Cardiac fibroblast (primary cell): ENCODE measurements at regions not wholly inside any gene's neighbourhood (a gene's known extent, or its start where the extent isn't known, plus 50 kb on each side); places are given as distances from the start of the nearest gene placed in this dataset.
"Not testable (repeated sequence)": the region's sequence is repeated elsewhere in the genome, so short reads cannot be mapped to it uniquely, and the experiment has no call there.

Experiments
- DNase-seq, 2 donors: peaks; one replicate each; pipeline versions ENCODE4 v3.0.0 to v3.0.0-alpha.2; 2010; ENCODE audit warnings: low read depth in 2 of 2
- H3K4me3 ChIP-seq, 2 donors: replicated peaks in 1 of 2; 1 replicate in 1 of 2; 2 replicates in 1 of 2; pipeline ENCODE4 v1.5.1; 2011; ENCODE audit warnings: low read depth in 2 of 2, low read length in 2 of 2, mild to moderate bottlenecking in 2 of 2, moderate library complexity in 1 of 2
- TF ChIP-seq, protein P1 (sequence below): IDR thresholded peaks from one replicate; pipeline ENCODE4 v1.5.1; 2011; ENCODE audit warnings: low read depth, mild to moderate bottlenecking, low read length, inconsistent platforms

DNA sequence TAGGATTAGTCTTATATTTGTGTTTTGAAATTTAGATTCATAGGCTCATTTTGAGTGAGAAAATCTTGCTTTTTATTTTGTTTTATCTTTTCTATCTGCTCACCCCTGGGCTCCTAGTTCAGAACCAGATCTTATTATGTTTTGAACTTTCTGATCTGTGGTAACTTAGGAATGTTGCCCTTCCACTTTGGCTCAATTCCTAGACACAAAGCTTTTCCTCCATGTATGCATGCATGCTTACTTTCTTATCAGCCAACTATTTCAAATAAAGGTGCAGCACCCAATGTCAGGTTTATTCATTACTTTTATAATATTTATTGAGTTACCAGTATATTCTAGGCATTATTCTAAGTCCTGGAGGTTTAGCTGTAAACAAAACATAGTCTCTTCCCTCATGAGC is 374.8 kb upstream of the KIAA1217 start:
- H3K4me3 ChIP-seq, result no peak overlapping the region
- TF ChIP-seq, protein P1, sequence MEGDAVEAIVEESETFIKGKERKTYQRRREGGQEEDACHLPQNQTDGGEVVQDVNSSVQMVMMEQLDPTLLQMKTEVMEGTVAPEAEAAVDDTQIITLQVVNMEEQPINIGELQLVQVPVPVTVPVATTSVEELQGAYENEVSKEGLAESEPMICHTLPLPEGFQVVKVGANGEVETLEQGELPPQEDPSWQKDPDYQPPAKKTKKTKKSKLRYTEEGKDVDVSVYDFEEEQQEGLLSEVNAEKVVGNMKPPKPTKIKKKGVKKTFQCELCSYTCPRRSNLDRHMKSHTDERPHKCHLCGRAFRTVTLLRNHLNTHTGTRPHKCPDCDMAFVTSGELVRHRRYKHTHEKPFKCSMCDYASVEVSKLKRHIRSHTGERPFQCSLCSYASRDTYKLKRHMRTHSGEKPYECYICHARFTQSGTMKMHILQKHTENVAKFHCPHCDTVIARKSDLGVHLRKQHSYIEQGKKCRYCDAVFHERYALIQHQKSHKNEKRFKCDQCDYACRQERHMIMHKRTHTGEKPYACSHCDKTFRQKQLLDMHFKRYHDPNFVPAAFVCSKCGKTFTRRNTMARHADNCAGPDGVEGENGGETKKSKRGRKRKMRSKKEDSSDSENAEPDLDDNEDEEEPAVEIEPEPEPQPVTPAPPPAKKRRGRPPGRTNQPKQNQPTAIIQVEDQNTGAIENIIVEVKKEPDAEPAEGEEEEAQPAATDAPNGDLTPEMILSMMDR, result no peak
- no peak for DNase-seq

DNA sequence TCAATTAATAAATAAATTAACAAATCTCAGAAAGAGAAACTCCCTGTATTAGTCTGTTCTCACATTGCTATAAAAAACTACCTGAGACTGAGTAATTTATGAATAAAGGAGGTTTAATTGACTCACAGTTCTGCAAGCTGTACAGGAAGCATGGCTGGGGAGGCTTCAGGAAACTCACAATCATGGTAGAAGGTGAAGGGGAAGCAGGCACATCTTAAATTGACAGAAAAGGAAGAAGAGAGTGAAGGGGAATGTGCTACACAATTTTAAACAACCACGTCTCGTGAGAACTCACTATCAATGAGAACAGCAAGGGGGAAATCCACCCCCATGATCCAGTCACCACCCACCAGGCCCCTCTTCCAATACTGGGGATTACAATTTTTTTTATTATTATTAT is 358.3 kb upstream of the KIAA1217 start:
- no peak for DNase-seq
- TF ChIP-seq, protein P1, result no peak
- no peak overlapping the region for H3K4me3 ChIP-seq

DNA sequence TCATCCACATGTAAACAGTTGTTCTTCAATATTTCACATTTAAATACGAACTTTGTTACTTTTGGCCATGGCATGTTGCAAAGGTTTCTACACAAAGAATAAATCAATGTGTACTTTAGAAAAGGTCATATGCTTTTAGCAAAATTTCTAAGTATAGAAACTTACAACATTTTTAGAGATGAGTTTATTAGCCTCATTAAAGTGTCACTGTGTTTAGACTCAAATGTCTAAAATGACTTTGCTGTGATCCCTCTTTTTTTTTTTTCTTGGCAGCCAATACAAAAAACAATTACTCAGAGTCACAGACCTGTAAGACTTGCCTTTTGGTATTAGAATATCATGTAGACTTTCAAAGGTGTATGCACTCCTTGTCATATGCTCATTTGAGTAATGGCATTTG is 349.3 kb upstream of the KIAA1217 start:
- no peak for DNase-seq
- TF ChIP-seq, protein P1, result no peak
- no peak overlapping the region for H3K4me3 ChIP-seq

DNA sequence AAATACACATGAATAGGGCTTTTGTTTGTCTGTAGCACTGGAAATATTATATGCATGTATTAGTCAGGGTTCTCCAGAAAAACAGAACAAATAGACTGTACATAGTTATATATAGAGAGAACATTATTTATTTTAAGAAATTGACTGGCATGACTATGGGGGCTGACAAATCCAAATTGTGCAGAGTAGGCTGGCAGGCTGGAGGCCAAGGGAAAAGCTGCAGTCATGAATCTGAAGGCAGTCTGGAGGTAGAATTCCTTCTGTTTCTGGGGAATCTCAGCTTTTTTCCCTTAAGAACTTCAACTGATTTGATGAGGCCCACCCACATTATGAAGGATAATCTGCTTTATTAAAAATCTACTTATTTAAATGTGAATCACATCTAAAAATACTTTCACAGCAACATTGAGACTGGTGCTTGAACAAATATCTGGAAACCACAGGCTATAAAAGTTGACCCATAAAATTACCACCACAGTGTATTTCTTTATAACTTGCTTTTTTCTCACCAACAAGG is 344.2 kb upstream of the KIAA1217 start:
- TF ChIP-seq, protein P1, result no peak
- no peak overlapping the region for H3K4me3 ChIP-seq
- no peak for DNase-seq

DNA sequence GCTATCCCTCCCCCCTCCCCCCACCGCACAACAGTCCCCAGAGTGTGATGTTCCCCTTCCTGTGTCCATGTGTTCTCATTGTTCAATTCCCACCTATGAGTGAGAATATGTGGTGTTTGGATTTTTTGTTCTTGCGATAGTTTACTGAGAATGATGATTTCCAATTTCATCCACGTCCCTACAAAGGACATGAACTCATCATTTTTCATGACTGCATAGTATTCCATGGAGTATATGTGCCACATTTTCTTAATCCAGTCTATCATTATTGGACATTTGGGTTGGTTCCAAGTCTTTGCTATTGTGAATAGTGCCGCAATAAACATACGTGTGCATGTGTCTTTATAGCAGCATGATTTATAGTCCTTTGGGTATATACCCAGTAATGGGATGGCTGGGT is 342.0 kb upstream of the KIAA1217 start:
- not testable (repeated sequence) for DNase-seq, H3K4me3 ChIP-seq

DNA sequence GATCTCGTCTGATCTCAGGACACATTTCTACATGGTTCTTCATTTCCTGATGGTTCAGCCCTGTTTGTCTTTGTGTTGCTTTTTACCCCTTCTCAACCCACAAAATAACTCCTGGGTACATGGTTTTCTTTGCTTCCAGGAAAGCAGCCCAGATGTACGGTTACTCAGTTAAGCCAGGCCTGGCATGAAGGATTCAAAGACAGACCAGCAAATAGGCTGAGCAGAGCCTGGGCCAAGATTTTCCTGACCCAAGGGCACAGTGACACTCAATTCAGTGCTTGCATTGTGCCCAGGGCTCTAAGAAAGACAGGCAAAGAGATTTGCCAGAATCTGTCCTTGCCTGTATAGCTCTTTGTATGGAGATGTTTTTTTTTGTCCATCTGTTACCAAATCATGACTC is 340.8 kb upstream of the KIAA1217 start:
- DNase-seq, result no peak
- TF ChIP-seq, protein P1, result no peak
- no peak overlapping the region for H3K4me3 ChIP-seq

DNA sequence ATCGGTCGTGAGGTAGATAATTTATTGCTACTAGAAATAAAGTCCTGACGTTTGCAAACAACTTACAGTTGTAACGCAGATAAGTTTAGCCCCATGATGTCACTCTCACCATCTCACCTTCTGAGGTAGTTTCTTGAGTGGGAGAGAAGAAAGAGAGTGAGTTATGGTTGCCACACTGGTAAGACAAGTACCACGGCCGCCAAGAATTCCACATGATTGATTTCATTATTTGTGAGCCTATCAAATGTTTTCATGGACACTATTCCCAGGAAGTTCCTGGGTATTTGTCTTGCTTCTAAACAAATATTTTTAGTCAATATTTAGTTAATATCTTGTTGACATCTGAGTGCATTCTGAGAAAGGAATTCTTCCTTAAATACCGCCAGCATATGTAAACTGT is 339.4 kb upstream of the KIAA1217 start:
- TF ChIP-seq, protein P1, result no peak
- DNase-seq, result no peak
- no peak overlapping the region for H3K4me3 ChIP-seq
